Pulmonary artery endothelial cell (primary cell): ENCODE measurements at regions not wholly inside any gene's neighbourhood (a gene's known extent, or its start where the extent isn't known, plus 50 kb on each side); places are given as distances from the start of the nearest gene placed in this dataset.
"Not testable (repeated sequence)": the region's sequence is repeated elsewhere in the genome, so short reads cannot be mapped to it uniquely, and the experiment has no call there.

Experiments used
- DNase-seq: peaks from one replicate; pipeline ENCODE4 v3.0.0-alpha.2; 2011; ENCODE audit warnings: low read depth, low spot score

DNA sequence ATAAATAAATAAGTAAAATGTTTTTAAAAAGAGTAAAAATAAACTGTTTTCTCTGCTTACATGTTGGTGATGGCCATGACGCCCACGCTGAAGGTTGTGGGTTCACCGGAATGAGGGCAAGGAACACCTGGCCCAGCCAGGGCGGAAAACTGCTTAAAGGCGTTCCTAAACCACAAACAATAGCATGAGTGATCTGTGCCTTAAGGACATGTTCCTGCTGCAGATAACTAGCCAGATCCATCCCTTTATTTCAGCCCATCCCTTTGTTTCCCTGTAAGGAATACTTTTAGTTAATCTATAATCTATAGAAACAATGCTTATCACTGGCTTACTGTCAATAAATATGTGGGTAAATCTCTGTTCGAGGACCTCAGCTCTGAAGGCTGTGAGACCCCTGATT lies 63.3 kb upstream of the CEP78 start:
- not testable (repeated sequence) for DNase-seq

DNA sequence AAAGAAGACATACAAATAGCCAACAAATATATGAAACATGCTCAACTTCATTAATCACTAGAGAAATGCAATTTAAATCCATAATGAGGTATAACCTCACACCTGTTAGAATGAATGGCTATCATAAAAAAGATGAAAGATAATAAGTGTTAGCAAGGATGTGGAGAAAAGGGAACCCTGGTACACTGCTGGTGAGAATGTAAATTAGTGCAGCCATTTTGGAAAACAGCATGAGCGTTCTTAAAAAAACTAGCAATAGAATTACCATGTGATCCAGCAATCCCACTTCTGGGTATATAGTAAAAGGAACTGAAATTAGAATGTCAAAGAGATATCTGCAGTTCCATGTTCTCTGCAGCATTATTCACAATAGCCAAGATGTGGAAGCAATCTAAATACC lies 64.2 kb upstream of the CEP78 start:
- no peak for DNase-seq

DNA sequence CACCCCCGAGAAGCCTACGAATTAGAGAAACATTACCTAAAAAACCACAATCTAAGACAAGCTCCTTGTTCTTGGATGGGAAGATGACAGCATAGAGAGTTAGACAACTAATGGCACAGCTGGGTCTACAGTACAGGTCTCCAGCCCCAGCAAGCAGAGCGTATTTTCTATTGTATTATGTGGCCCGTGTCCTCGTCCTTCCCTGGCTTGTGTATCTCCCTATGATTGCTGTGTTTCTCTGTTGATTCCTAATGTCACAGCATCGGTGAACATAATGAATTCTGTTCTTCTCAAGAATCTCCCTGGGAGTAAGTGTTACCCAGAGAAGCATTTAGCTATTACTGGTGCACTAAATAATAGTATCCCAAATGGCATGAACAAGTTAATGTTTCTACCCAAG lies 66.8 kb upstream of the CEP78 start:
- DNase-seq: no peak

DNA sequence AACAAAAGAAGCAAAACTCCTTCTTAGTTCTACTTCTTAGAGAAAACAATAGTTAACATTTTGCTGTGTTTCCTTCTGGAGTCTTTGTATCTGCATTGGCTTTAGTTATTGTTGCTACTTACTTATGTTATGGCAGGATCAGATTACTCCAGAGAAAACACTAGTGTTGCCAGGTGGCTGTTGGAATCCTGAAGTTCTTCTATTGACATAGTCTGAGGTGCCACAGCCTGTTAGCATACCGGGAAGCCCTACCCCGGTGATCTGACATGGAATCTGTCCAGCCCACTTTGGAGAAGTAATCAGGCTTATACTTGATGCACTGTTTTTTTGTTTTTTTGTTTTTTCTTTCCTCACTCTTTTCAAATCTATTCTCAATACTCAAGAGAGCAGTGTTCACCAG lies 68.5 kb upstream of the CEP78 start:
- peak; percentile 17 for DNase-seq

DNA sequence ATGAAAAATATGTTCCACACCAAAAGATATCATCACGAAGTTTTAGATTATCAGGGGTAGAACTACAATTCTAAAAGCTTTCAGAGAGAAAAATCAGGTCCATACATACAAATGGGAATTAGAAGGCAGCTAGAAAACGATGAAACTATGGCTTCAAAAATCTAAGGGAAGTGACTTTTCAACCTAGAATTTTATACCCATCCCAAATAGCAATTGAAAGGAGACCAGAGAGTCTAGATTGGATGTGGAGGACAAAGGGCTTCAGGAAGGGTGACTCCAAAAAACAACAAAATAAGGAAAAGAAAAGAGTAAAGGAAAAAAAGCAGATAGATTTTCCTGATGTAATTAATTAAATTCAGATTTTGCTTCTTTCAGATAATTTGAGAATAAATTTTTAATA lies 72.0 kb upstream of the CEP78 start:
- no peak for DNase-seq

DNA sequence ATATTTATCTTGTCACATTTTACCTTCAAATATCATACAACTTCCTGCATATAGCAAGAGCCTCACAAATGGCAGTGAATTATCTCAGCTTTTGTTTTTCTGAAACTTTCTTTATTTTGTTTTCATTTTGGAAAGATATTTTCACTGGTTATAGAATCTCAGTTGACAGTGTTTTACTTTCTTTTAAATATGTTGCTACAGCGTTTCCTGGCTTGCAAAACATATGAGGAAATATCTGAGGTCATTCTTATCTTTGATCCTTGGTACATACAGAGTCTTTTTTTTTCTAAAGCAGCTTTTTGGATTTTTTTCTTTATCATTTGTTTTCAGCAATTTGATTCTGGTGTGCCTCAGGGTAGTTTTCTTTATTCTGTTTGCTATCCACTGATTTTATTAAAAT lies 77.6 kb upstream of the CEP78 start:
- peak; percentile 19 for DNase-seq

DNA sequence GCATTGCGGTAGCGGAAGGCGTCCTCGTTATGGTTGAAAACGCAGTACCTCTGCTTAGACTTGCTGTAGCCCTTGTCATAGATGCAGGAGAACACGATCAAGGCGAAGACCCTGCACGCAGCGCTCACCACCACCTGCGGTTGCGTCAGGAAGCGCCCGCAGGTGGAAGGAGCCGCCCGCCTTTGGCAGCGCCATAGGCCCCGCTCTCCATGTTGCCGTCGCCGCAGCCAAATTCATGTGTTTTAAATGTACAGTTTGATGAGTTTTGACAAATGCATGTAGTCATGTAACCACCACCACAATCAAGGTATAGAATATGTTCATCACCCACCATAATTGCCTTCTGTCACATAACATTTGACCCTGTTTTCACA lies 84.9 kb upstream of the CEP78 start:
- DNase-seq: no peak

DNA sequence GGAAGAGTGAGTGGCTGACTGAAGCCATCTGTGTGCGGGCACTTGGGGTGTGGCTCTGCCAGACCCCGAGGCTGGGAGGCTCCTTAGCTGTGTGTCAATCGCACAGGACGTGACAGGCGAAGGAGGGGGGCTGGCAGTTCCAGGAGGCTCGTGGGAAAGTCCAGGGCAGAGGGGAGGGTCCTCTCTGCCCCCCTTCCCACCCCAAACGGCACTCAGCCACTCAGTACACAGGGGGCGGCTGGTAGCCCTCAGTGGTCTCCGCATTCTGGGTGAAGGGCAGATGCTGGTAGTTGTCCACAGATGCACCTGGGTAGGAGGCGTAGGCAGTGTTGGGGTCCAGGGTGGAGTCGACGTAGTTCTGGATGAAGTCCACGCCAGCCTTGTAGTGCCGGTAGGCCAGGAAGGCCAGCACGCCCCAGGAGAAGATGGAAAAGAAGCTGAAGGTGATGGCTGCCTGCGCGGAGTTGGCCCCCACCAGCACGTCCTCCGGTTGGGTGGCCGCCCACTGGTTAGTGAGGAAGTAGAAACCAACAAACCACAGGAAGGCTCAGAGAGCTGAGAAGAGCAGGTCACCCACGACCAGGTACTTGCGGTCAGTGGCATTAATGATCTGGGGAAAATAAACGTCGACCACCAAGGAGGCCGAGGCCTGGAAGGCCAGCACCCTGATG lies 85.4 kb upstream of the CEP78 start:
- no peak for DNase-seq

DNA sequence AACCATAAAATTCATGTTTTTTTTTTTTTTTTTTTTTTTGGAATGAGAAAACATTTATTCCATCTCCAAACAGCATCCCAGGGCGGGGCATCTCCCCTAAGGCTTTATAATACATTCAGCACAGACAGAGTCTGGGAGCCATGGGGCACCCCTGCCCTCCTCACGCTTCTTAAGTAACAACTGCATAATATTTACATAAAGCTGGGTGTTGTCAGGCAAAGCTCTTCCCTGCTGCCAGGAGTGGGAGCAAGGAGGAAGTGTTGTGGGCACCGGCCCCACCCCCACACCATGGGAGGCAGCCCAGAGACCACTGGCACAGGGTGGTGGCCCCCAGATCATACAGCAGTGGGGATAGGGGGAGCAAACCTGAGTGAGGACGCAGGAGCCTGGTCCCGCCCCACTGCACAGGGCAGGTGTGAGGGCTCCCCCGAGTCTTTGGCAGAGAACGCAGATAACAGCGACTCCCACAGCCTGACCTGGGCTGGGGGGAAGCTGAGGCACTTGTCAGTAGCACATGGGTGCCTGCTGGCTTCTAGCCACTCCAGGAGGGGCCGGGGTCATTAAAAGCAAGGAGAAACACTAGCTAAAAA lies 86.1 kb upstream of the CEP78 start:
- no peak for DNase-seq

DNA sequence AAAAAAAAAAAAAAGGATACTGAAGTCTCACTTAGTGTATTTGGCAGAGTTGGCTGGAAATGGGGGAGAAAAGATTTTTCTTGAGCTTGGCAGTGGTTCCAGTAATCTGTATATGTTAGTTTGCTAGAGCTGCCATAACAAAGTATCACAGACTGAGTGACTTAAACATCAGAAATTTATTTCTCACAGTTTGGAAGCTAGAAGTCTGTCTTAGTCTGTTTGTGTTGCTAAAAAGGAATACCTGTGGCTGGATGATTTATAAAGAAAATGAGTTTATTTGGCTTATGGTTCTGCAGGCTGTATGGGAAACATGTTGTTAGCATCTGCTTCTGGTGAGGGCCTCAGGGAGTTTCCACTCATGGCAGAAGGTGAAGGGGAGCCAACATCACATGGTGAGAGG lies 89.6 kb upstream of the CEP78 start:
- DNase-seq: no peak

DNA sequence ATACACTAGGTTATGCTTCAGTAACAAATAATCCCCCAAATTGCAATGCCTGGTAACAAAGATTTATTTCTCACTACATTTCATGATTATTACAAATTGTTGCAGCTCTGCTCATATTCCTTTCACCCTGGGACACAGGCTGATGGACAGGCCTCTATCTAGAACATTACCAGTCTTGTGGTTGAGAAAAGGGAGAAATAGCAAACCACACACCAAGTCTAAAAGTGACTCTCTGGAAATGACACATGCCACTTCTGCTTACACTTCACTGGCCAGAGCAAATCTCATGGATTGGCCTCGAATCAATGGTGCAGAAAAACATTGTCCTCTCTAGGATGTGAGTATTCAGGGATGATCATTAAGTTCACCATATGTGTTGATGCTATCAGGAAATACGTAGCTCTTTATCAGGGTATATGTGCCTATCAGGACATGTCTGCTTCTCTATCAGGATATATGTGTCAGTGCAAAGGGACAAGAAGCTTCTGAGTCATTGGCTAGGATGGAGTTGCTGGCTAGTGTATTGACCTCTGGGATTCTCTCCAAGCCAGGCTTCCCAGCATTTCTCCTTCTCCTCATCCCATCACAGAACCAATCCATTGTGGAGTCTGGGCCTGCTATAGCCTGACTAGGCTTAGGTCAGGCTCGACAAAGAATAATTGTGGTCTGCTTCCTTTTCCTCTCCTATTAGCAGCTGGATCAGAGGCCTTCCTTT lies 91.1 kb upstream of the CEP78 start:
- DNase-seq: peak; percentile 91

DNA sequence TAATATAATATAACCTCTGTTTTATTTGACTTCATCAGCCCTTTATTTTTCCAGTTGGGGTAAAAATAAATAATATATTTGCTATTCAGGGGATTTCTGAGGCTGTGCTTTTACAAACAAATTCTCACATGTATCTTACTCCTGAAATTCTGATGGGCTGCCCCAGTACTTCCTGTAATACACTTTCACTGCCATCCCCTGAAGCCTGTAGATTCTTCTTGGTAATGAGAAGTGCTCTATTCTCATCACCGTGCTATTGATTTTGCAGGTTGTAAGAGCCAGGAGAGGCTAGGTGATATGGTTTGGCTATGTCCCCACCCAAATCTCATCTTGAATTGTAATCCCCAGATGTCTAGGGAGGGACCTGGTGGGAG lies 91.9 kb upstream of the CEP78 start:
- DNase-seq: no peak

DNA sequence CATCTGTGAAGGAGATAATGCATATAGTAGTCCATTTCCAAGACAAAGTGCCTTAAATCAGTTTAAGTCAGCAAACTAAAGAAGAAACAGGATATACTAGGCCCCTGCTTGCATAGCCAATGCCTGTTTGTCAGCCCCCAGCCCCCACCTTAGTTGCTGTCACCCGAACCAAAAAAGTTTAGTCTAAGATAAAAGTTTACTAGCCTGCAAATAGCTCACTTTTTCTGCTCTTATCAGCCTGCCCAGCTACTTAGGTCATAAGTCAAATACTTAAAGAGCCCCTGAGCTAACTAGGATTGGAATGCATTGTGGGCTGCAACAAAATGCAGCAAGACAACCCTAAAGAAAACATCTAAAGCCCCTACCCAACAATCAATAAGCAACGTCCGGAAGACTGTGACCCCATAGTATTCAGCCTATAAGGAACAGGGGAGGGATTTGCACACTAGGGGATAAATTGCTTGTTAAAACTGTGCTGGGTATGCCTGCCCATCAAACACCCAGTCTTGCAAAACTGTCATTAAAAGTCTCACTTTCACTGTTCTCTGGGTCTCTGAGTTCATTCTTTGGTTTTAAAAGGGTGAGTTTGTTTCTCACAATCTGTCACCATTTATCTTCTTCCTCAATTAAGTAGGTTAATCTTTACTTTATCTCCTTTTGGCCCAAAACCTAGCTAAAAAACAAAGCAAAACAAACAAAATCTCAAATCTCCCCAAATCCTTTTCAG lies 92.4 kb upstream of the CEP78 start:
- no peak for DNase-seq

DNA sequence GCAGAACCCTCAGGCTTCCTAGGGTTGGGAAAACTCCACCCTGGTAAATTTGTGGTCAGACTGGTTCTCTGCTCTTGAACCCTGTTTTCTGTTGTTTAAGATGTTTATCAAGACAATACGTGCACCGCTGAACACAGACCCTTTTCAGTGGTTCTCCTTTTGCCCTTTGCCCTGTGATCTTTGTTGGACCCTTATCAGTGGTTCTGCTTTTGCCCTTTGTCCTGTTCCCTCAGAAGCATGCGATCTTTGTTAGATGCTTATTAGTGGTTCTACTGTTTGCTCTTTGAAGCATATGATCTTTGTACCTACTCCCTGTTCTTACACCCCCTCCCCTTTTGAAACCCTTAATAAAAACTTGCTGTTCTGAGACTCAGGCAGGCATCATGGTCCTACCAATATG lies 93.6 kb upstream of the CEP78 start:
- DNase-seq: not testable (repeated sequence)

DNA sequence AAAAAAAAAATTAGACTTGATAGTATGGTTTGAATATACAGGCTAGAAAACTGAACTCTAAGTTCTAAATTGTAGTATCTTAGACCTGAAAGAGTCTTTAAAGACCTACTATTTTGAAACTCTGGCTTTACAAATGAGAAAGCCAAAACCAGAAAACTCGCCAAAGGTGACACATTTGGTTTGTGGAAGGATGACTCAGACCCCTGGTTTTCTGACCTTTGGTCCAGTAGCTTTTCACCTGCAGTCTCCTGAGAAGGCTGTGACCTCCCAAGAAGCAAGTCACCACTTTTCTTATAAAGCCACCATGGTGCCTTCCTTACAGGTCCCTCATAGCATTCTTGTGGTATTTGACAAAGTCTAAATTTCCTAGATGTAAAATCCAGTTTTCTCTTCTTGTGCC lies 102.1 kb upstream of the CEP78 start:
- DNase-seq: no peak

DNA sequence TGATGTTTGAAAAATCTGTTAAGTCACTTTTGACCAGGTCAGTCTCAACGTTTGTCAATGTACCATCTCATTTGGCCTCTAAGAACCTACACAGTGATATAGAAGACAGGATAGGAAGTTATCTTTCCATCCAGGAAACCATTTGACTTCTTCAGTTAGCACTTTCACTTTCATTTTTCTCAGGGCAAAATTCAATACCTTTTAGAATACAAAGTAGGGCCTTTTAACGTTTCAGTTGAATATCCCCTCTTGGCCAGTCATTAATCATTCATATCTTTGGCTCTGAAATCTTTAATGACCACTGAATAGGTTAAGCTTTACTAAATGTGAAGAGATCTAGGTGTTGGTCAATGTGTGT lies 101.1 kb upstream of the GNAQ start:
- DNase-seq: no peak

DNA sequence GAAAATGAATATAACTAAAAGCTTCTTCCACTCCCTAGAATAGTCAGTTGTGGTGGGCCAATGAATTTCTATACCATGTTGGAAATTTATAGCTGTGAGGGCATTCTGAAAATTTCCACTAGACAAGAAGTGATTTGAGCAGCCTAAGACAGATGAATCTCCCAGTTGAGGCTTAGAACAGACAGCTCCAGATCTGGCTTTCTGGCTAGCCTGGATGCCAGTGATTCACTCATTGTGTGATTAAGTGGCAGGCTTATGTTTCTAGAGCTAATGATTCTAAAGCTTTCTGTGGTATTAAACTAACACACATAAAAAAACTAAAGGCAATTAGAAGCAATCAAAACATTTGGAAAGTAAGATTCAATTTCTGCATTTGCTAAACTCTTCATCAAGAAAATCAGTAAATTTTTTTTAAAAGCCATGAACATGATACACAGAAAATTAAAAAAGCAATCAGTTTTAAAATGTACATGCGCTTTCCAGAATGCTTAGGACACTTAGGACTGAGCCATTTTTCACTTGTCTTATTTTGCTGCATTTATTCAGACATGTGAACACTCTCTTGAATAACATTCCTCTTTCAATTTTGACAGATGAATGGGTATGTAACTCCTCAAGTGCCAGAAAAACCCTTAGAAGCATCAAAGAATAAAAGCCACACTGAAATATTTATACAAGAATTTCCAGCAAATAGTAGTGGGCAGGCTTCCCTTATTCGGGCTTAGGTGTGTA lies 100.5 kb upstream of the GNAQ start:
- DNase-seq: no peak

DNA sequence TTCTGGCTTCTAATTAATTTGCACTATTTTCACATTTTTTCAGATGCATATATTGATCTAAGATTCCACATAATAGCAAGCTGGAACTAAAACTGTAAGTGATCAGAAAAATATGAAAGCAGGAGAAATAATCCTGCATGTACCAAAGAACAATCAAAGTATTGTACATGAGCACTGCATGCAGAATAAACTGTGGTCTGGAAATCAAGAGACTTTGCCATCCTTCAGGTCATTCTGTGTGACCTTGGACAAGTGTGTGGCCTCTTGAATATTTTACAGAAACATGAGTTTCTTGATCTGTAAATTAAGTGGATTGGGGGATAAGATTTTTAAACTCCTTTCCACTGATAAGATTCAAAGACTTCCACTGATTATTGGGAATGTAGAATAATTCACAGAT lies 99.2 kb upstream of the GNAQ start:
- no peak for DNase-seq

DNA sequence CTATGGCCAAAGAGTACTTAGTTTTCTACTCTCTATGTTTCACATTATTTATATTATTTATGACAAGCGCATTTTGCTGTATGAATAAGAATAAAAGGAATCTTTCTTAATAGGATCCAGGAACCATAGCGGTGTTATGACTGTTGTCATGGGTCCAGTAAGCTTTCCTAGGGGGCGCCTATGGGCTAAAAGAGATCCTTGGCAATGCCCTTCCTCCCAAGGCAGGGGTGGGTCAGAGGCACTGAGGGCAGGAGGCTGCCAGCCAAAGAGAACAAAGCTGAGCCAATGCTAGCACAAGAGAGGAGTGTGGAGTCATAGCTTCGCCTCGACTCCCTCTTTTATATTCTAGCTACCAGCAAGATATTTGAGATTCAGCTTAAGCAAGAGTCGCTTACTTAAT lies 98.4 kb upstream of the GNAQ start:
- DNase-seq: peak; percentile 41

DNA sequence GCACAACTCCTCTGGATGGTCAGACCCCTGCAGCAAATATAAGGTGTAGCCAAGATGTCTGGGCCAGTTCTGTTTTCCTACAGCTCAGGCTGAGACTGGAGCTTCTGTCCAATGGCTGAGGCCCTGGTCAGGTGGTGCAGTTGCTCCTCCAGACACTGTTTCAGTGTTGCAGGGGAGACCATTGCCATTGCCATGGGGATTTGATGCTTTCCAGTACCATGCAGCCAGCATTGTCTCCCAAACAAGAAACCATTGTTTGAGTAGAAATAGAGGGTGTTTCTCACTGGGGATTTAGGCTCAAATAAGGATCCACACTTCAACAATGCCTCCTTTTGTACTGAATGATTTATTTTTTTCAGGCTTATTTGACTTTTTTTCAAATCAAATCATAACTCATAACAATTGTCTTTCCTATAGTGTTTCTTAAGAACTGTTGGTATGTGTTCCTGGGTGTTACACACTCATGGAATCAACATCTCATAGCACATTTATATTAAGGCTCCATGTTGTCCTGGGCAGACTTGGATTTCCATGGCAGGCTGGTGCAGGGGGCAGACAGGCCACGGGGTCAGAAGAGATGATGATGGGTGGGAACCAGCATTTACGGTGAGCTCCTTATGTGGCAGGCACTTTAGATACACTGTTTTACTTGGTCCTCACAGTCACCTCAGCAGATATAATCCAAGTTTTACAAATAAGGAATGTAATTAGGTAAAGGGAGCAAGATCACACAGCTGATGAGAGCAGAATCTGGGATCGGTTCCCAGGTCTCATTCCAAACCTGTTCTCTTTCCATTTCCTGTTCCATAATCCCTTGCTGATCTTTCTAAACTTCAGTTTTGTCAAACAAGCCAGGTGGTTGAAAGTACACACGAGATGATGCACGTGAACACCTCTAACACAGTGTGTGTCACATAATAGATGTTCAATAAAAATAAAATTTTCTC lies 95.9 kb upstream of the GNAQ start:
- DNase-seq: no peak

DNA sequence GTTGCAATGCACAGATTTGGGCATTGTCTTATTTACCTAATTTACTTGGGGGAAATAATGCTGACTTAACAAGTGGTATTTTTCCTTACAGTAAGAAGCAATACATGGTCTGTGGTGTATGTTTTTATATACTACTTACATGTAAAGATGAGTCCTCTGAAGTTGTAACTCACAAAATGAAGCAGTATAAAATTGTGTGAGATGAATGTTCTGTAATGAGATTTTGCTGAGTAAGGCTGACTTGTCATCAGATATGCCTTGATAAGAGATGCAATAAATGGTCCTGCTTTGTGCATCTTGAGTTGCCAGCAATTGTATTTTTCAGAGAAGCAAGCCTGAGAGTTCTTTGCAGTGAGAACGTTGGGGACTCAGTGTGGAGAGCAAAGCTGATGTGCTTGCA lies 92.2 kb upstream of the GNAQ start:
- DNase-seq: no peak
